Stomach (tissue), 8 donors: ENCODE measurements at regions not wholly inside any gene's neighbourhood (a gene's known extent, or its start where the extent isn't known, plus 50 kb on each side); places are given as distances from the start of the nearest gene placed in this dataset.

Source experiments
- DNase-seq, 2 donors: peaks; one replicate each; pipeline versions ENCODE4 v3.0.0 to v3.0.0-alpha.2; 2013 to 2019
- H3K27ac ChIP-seq, 5 donors: fragments of 200-600 bp in 4 of 5; sonication (generic) in 4 of 5; one replicate each; pipeline ENCODE4 v1.5.1; 2013 to 2019; ENCODE audit warnings: mild to moderate bottlenecking in 1 of 5, moderate library complexity in 1 of 5
- H3K27me3 ChIP-seq, 3 donors: fragments of 200-600 bp; sonication (generic); one replicate each; pipeline ENCODE4 v1.5.1; 2017 to 2019; ENCODE audit warnings: mixed run types in 1 of 3
- H3K36me3 ChIP-seq, 4 donors: fragments of 200-600 bp; sonication (generic); 1 replicate in 3 of 4; 2 replicates in 1 of 4; pipeline ENCODE4 v1.5.1; 2016 to 2019
- H3K4me1 ChIP-seq, 4 donors: fragments of 200-600 bp; sonication (generic); one replicate each; pipeline ENCODE4 v1.5.1; 2016 to 2019
- H3K4me3 ChIP-seq, 4 donors: fragments of 200-600 bp; sonication (generic) in 3 of 4; one replicate each; pipeline ENCODE4 v1.5.1; 2016 to 2019; ENCODE audit warnings: mild to moderate bottlenecking in 1 of 4
- H3K9me3 ChIP-seq, 4 donors: fragments of 200-600 bp; sonication (generic); one replicate each; pipeline ENCODE4 v1.5.1; 2016 to 2019
- EP300 ChIP-seq: sonication (generic); formaldehyde crosslinking; IDR thresholded peaks from one replicate; pipeline ENCODE4 v1.6.1; 2017; ENCODE audit warnings: antibody characterized with exemption
- POLR2A ChIP-seq, 4 donors: fragments of 450-650 bp; IDR thresholded peaks; one replicate each; pipeline ENCODE4 v1.6.1; 2016; ENCODE audit warnings: antibody characterized with exemption in 4 of 4, control low read depth in 2 of 4, mild to moderate bottlenecking in 1 of 4, moderate library complexity in 1 of 4
- POLR2AphosphoS5 ChIP-seq, 3 donors: sonication (generic); formaldehyde crosslinking; IDR thresholded peaks; one replicate each; pipeline ENCODE4 v1.6.1; 2016; ENCODE audit warnings: antibody characterized with exemption in 3 of 3
- WGBS, 5 donors: extraction: QIAGEN DNeasy Blood & Tissue Kit in 3 of 5; methylation state at CpG; one replicate each; pipeline versions ENCODE4 v1.1.5 to v1.1.7; 2013 to 2018; 5-methylcytosine and 5-hydroxymethylcytosine counted together
- intact Hi-C: fragments of 100-400 bp; cut with DNase I; formaldehyde crosslinking; loops from one replicate; pipeline ENCODE4 v1.15.1; 2023; ENCODE audit warnings: low total_unique reads
- TF ChIP-seq, protein P1 (sequence below), 7 experiments: fragments of 450-650 bp in 4 of 7; fragments of 200-600 bp in 3 of 7; sonication (generic) in 3 of 7; IDR thresholded peaks; one replicate each; pipeline ENCODE4 v1.5.1; 2016 to 2019; ENCODE audit warnings: antibody characterized with exemption in 7 of 7, control low read depth in 2 of 7, mild to moderate bottlenecking in 1 of 7
- donor health status: healthy with polysubstance abuse.
- donor health status: Bipolar disorder and iron deficiency.
- donor health status: healthy.

DNA sequence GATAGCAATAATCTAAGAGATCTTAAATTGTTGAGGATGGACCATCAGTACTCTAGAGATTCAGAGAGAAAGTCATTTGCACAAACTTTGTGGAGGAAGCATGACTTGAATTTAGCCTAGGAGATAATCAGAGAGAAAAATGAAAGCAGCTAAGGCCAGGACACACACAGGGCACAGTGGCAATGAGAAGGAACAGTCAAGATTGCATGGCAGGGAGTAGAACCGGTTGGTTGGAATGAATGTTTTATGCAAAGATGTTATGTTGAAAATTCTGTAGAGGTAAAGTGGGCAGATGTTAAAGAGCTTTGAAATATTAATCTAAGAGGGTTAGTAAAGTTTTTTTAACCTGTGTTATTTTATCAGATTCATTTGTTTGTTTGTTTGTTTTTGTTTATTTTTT lies 521.8 kb downstream of the GATA3 start:
- H3K27ac ChIP-seq: no peak overlapping the region
- TF ChIP-seq, protein P1, sequence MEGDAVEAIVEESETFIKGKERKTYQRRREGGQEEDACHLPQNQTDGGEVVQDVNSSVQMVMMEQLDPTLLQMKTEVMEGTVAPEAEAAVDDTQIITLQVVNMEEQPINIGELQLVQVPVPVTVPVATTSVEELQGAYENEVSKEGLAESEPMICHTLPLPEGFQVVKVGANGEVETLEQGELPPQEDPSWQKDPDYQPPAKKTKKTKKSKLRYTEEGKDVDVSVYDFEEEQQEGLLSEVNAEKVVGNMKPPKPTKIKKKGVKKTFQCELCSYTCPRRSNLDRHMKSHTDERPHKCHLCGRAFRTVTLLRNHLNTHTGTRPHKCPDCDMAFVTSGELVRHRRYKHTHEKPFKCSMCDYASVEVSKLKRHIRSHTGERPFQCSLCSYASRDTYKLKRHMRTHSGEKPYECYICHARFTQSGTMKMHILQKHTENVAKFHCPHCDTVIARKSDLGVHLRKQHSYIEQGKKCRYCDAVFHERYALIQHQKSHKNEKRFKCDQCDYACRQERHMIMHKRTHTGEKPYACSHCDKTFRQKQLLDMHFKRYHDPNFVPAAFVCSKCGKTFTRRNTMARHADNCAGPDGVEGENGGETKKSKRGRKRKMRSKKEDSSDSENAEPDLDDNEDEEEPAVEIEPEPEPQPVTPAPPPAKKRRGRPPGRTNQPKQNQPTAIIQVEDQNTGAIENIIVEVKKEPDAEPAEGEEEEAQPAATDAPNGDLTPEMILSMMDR (IDR thresholded peaks at IDR 0.05): no peak
- TF ChIP-seq POLR2A (IDR thresholded peaks at IDR 0.05) (no peak), POLR2AphosphoS5 (IDR thresholded peaks at IDR 0.05) (no peak), EP300 (no peak)
- H3K4me3 ChIP-seq: no peak overlapping the region
- H3K36me3 ChIP-seq: no peaks in the 10 kb centered on the region
- H3K27me3 ChIP-seq: no peaks in the 10 kb centered on the region
- peaks cover 0 to 10% (median 2%) of the 10 kb centered on the region in 4 donors for H3K4me1 ChIP-seq
- intact Hi-C loops: no loop called here
- no peak for DNase-seq
- H3K9me3 ChIP-seq: no peaks in the 10 kb centered on the region
- WGBS, 5 donors: 85 to 100% (median 93%) methylated on average over 1 of the region's 1 CpG

DNA sequence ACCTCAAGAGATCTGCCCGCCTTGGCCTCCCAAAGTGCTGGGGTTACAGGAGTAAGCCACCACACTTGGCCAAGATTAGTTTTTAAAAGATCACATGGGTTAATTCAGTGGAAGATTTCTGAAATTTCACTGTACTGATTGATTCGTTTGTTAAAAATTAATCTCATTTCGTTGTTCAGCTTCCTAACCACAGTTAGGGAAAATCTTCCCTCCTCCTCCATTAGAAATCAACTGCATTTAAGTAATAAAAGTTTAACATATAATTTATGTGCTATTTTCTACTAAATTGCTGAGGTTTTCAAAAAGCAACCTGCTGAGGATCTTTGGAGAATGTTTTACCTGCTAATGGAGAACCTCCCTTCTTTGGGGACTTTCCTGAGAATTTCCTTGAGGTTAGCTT lies 522.4 kb downstream of the GATA3 start:
- H3K4me1 ChIP-seq: peaks cover 0 to 10% (median 2%) of the 10 kb centered on the region in 4 donors
- TF ChIP-seq POLR2AphosphoS5 (IDR thresholded peaks at IDR 0.05): no peak
- no peak for TF ChIP-seq POLR2A (IDR thresholded peaks at IDR 0.05)
- no peak for TF ChIP-seq EP300
- TF ChIP-seq, protein P1 (IDR thresholded peaks at IDR 0.05): no peak
- H3K9me3 ChIP-seq: no peaks in the 10 kb centered on the region
- H3K27ac ChIP-seq: no peak overlapping the region
- H3K36me3 ChIP-seq: no peaks in the 10 kb centered on the region
- H3K27me3 ChIP-seq: no peaks in the 10 kb centered on the region
- DNase-seq: no peak
- H3K4me3 ChIP-seq: no peak overlapping the region
- 76 to 89% (median 83%) methylated on average over 3 of the region's 3 CpGs for WGBS, 5 donors
- intact Hi-C loops: no loop called here

DNA sequence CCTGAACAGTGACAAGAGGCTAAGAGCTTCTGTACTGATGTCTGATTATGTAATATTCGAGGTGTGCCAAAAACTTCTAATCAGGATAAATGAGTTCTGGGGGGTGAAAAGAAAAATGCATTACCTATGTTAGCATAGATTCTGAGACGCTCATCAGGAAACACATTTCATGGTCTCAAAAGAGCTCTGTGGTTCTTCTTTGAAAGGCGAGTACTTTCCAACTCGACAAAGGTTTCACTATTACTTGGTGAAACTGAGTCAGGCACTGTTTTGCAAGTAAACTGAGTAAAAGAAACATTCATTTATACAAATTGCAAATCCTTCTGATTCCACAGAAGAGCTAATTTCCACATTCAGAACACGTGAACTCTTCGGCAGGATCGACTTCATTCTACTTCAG lies 523.2 kb downstream of the GATA3 start:
- Histone ChIP-seq H3K9me3 (no peaks in the 10 kb centered on the region), H3K27me3 (no peaks in the 10 kb centered on the region), H3K4me3 (no peak overlapping the region), H3K36me3 (no peaks in the 10 kb centered on the region), H3K27ac (no peak overlapping the region), H3K4me1 (peaks cover 0 to 10% (median 2%) of the 10 kb centered on the region in 4 donors)
- 69 to 79% (median 73%) methylated on average over 7 of the region's 7 CpGs for WGBS, 5 donors
- no peak for TF ChIP-seq POLR2AphosphoS5 (IDR thresholded peaks at IDR 0.05)
- TF ChIP-seq EP300: no peak
- TF ChIP-seq POLR2A (IDR thresholded peaks at IDR 0.05): no peak
- TF ChIP-seq, protein P1 (IDR thresholded peaks at IDR 0.05): no peak
- intact Hi-C loops: no loop called here
- DNase-seq: no peak

DNA sequence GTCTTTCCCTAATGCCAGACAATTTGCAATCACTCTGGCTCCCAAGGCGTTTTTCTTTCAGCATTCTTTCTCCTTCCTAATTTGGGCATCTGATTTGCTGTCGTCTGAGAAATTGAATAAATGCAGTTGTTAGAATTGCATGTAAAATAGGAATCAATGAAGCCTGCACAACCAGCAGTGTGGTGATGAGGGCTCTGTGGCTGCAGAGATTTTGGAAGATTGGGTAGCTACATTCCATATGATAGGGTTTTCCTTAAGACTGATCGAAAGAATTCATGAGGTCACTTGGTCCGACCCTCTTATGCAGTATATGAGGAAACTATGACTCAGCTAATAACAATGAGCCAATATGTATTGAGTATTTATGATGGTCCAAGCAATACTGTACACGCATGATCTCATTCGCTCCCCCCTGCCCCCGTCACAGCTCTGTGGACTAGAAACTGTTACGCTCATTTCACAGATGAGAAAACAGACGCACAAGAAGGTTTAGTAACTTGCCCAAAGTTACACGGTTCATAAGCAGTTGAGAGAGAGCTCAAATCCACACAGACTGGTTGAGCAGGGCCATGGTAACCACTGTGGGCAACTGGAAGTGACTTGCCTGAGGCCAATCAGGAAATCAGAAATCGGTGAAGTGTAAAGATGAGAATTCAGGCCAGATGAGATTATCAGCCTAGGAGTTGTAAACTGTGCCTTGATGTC lies 527.2 kb downstream of the GATA3 start:
- intact Hi-C loops: no loop called here
- no peak for TF ChIP-seq EP300
- no peak for TF ChIP-seq POLR2A (IDR thresholded peaks at IDR 0.05)
- no peaks in the 10 kb centered on the region for H3K36me3 ChIP-seq
- H3K4me3 ChIP-seq: no peak overlapping the region
- peaks cover 0 to 10% (median 2%) of the 10 kb centered on the region in 4 donors for H3K4me1 ChIP-seq
- no peaks in the 10 kb centered on the region for H3K9me3 ChIP-seq
- no peak overlapping the region for H3K27ac ChIP-seq
- H3K27me3 ChIP-seq: no peaks in the 10 kb centered on the region
- 80 to 89% (median 83%) methylated on average over 11 of the region's 11 CpGs for WGBS, 5 donors
- no peak for DNase-seq

DNA sequence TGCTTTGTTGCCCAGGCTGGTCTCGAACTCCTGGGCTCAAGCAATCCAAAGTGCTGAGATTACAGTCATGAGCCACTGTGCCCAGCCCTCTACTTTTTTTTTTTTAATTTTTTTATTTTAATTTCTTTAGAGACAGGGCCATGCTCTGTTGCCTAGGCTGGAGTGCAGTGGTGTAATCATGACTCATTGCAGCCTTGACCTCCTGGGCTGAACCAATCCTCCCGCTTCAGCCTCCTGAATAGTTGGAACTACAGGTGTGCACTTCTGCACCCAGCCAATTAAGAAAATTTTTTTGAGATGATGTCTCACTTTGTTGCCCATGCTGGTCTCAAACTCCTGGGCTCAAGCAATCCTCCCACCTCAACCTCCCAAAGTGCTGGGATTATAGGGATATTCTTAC lies 528.6 kb downstream of the GATA3 start:
- no peaks in the 10 kb centered on the region for H3K36me3 ChIP-seq
- intact Hi-C loops: no loop called here
- no peak overlapping the region for H3K4me3 ChIP-seq
- no peak for TF ChIP-seq POLR2AphosphoS5 (IDR thresholded peaks at IDR 0.05)
- TF ChIP-seq, protein P1 (IDR thresholded peaks at IDR 0.05): no peak
- no peak for TF ChIP-seq EP300
- no peak for TF ChIP-seq POLR2A (IDR thresholded peaks at IDR 0.05)
- no peak overlapping the region for H3K27ac ChIP-seq
- peaks cover 0 to 6% (median 0%) of the 10 kb centered on the region in 4 donors for H3K4me1 ChIP-seq
- DNase-seq: no peak
- 85 to 92% (median 89%) methylated on average over 2 of the region's 2 CpGs for WGBS, 5 donors
- no peaks in the 10 kb centered on the region for H3K27me3 ChIP-seq
- no peaks in the 10 kb centered on the region for H3K9me3 ChIP-seq
